ENCODE measurements at regions not wholly inside any gene's neighbourhood (a gene's known extent, or its start where the extent isn't known, plus 50 kb on each side); places are given as distances from the start of the nearest gene placed in this dataset.

- no peak overlapping the region for H2AFZ ChIP-seq (ENCODE audit: low read depth, low read length, poor library complexity, severe bottlenecking)
- H3K36me3 ChIP-seq (ENCODE audit: control insufficient read depth in 1 of 2, insufficient read depth in 2 of 2, low read length in 2 of 2): no peaks in the 10 kb centered on the region
- no peak overlapping the region for H3K4me3 ChIP-seq (replicated peaks in 1 of 2; ENCODE audit: low read depth in 1 of 2, low read length in 2 of 2)
- H4K20me1 ChIP-seq (ENCODE audit: insufficient read depth): no peaks in the 10 kb centered on the region
- RAD21 ChIA-PET (ENCODE audit: low non-redundant PET in 1 of 2, low total read pairs in 2 of 2, uncharacterized antibody in 2 of 2, unreplicated experiment in 2 of 2): no interaction called here
- H3K4me1 ChIP-seq (ENCODE audit: control insufficient read depth in 1 of 2, insufficient read depth in 2 of 2, low read length in 2 of 2): peaks cover 0 to 8% of the 10 kb centered on the region in 2 experiments; a peak in 2 of 4 replicates
- CTCF ChIA-PET: no interaction called here
- no peak overlapping the region for H3K9ac ChIP-seq (ENCODE audit: low read length)
- TF ChIP-seq CTCF (IDR thresholded peaks at IDR 0.05 in 2 of 3, conservative IDR thresholded peaks at IDR 0.05 in 1 of 3; ENCODE audit: borderline replicate concordance in 1 of 3, insufficient read depth in 1 of 3, low read depth in 2 of 3, low read length in 2 of 3): no peak
- no peak for TF ChIP-seq EZH2 (IDR thresholded peaks at IDR 0.05)
- no peak for TF ChIP-seq ZNF274 (IDR thresholded peaks at IDR 0.05; ENCODE audit: low read depth, low read length)
- no peak for TF ChIP-seq CBX3 (IDR thresholded peaks at IDR 0.05; ENCODE audit: low read depth)
- no peak for TF ChIP-seq ATF3 (IDR thresholded peaks at IDR 0.05)
- TF ChIP-seq POLR2A (IDR thresholded peaks at IDR 0.05; ENCODE audit: borderline replicate concordance, extremely low read depth, insufficient read depth, insufficient read length): no peak
- TF ChIP-seq ZFX (IDR thresholded peaks at IDR 0.05): no peak
- TF ChIP-seq POLR2AphosphoS5 (IDR thresholded peaks at IDR 0.05; ENCODE audit: low read depth, low read length): no peak
- no peaks in the 10 kb centered on the region for H3K9me3 ChIP-seq (ENCODE audit: control insufficient read depth in 1 of 2, insufficient read depth in 1 of 2, low read depth in 1 of 2, low read length in 2 of 2)
- ATAC-seq: no peak
- no peak overlapping the region for H3K4me2 ChIP-seq (ENCODE audit: low read length)
- DNase-seq (ENCODE audit: low read depth, low spot score): no peak
- H3K9me2 ChIP-seq (ENCODE audit: insufficient read depth): no peaks in the 10 kb centered on the region
- H3K27me3 ChIP-seq (ENCODE audit: insufficient read depth, low read length): peaks cover 28% of the 10 kb centered on the region; the same call in 1 of the 2 replicates
- intact Hi-C loops (cut with micrococcal nuclease): no loop called here
- H3K79me2 ChIP-seq (ENCODE audit: insufficient read depth, low read length): no peaks in the 10 kb centered on the region
- BruUV-seq (replicated peaks): no TSS peak
- no peak overlapping the region for H3K27ac ChIP-seq (ENCODE audit: low read depth, low read length)
- POLR2A ChIA-PET: no interaction called here
Measured at GRCh38 chr15:70539409-70539808, 223.9 kb downstream of the UACA start.

GRCh38 chr15:70538278-70538677 is 225.1 kb downstream of the UACA start:
- Histone ChIP-seq H3K36me3 (ENCODE audit: control insufficient read depth in 1 of 2, insufficient read depth in 2 of 2, low read length in 2 of 2) (no peaks in the 10 kb centered on the region), H3K9me2 (ENCODE audit: insufficient read depth) (no peaks in the 10 kb centered on the region), H3K4me1 (ENCODE audit: control insufficient read depth in 1 of 2, insufficient read depth in 2 of 2, low read length in 2 of 2) (peaks cover 0 to 8% of the 10 kb centered on the region in 2 experiments; a peak in 2 of 4 replicates), H3K4me3 (replicated peaks in 1 of 2; ENCODE audit: low read depth in 1 of 2, low read length in 2 of 2) (no peak overlapping the region), H3K4me2 (ENCODE audit: low read length) (peak overlapping the region; percentile 12), H3K27ac (ENCODE audit: low read depth, low read length) (no peak overlapping the region), H4K20me1 (ENCODE audit: insufficient read depth) (no peaks in the 10 kb centered on the region), H2AFZ (ENCODE audit: low read depth, low read length, poor library complexity, severe bottlenecking) (no peak overlapping the region), H3K79me2 (ENCODE audit: insufficient read depth, low read length) (no peaks in the 10 kb centered on the region), H3K9me3 (ENCODE audit: control insufficient read depth in 1 of 2, insufficient read depth in 1 of 2, low read depth in 1 of 2, low read length in 2 of 2) (no peaks in the 10 kb centered on the region), H3K9ac (ENCODE audit: low read length) (no peak overlapping the region), H3K27me3 (ENCODE audit: insufficient read depth, low read length) (peaks cover 39% of the 10 kb centered on the region; the same call in 1 of the 2 replicates)
- ChIA-PET RAD21 (ENCODE audit: low non-redundant PET in 1 of 2, low total read pairs in 2 of 2, uncharacterized antibody in 2 of 2, unreplicated experiment in 2 of 2) (no interaction called here), CTCF (no interaction called here), POLR2A (no interaction called here)
- intact Hi-C loops (cut with micrococcal nuclease): no loop called here
- DNase-seq (ENCODE audit: low read depth, low spot score) (no peak), ATAC-seq (peak; percentile 47; the same call in 1 of the 2 replicates)
- BruUV-seq (replicated peaks): no TSS peak
- no peak for TF ChIP-seq TCF7L2 (IDR thresholded peaks at IDR 0.05; ENCODE audit: borderline replicate concordance, extremely low read depth, insufficient read depth, insufficient read length)
- no peak for TF ChIP-seq CEBPB (IDR thresholded peaks at IDR 0.05; ENCODE audit: low read depth)
- TF ChIP-seq POLR2AphosphoS5 (IDR thresholded peaks at IDR 0.05; ENCODE audit: low read depth, low read length): no peak
- TF ChIP-seq SRF (IDR thresholded peaks at IDR 0.05; ENCODE audit: low read depth): no peak
- TF ChIP-seq SIN3A (IDR thresholded peaks at IDR 0.05; ENCODE audit: low read depth): no peak
- no peak for TF ChIP-seq FOSL1 (IDR thresholded peaks at IDR 0.05; ENCODE audit: low read depth)
- TF ChIP-seq MAX (IDR thresholded peaks at IDR 0.05): no peak
